ENCODE measurements at regions not wholly inside any gene's neighbourhood (a gene's known extent, or its start where the extent isn't known, plus 50 kb on each side); places are given as distances from the start of the nearest gene placed in this dataset.

DNA sequence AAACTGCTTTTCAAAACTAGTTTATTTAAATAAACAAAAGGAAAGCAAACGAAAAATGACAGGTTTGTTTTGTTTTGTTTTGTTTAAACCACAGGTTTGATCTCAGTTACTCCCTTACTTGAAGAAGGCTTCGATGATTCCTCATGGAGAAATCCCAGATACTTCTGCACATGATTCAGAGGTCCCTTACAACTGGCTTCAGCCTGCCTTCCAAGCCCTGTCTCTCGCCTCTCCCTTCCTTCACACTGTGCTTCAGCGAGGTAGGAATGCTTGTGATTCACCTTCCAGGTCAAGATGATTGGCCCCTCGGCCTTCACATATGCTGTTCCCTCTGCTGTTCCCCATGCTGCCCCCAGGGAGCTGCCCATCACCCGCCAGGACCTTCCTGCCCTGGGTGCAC lies 104.1 kb upstream of the ITGA6 start:
- CTCF ChIA-PET: interaction anchor here (0.7 kb wide), 1 partner anchor 29 kb away, joined by 3 read pairs; no protein-coding TSS in a partner anchor
- DNase-seq: no peak

More for the DNA sequence above, 104.1 kb upstream of the ITGA6 start:
- Histone ChIP-seq H3K4me1 (ENCODE audit: control insufficient read depth in 1 of 2, insufficient read depth in 2 of 2, low read depth in 1 of 2, low read length in 1 of 2) (no peaks in the 10 kb centered on the region), H3K36me3 (replicated peaks in 1 of 2; ENCODE audit: control insufficient read depth in 1 of 2, insufficient read depth in 2 of 2, low read length in 1 of 2) (no peaks in the 10 kb centered on the region), H3K4me2 (no peak overlapping the region), H3F3A (replicated peaks; ENCODE audit: insufficient read depth) (peaks cover 11% of the 10 kb centered on the region), H4K20me1 (ENCODE audit: insufficient read depth) (no peaks in the 10 kb centered on the region), H3K4me3 (ENCODE audit: low read depth in 2 of 2, low read length in 1 of 2) (no peak overlapping the region), H2AFZ (ENCODE audit: low read depth) (no peak overlapping the region), H3K9me2 (no peaks in the 10 kb centered on the region), H3K27me3 (ENCODE audit: insufficient read depth) (no peaks in the 10 kb centered on the region), H3K79me2 (ENCODE audit: insufficient read depth) (no peaks in the 10 kb centered on the region), H3K9me3 (no peaks in the 10 kb centered on the region), H3K9ac (no peak overlapping the region), H3K27ac (ENCODE audit: low read depth in 2 of 2, low read length in 1 of 2) (no peak overlapping the region)
- TF ChIP-seq FOXJ3 (CRISPR knock-in tag; IDR thresholded peaks at IDR 0.05): no peak
- TF ChIP-seq EP300 (IDR thresholded peaks at IDR 0.05; ENCODE audit: borderline replicate concordance in 1 of 2, low read depth in 1 of 2, low read length in 1 of 2): no peak
- no peak for TF ChIP-seq FOSL2 (IDR thresholded peaks at IDR 0.05; ENCODE audit: borderline replicate concordance, low read depth)
- no peak for TF ChIP-seq MAX (IDR thresholded peaks at IDR 0.05; ENCODE audit: low read depth)
- no peak for TF ChIP-seq FOXM1 (IDR thresholded peaks at IDR 0.05; ENCODE audit: low read depth)
- TF ChIP-seq YY1 (IDR thresholded peaks at IDR 0.05; ENCODE audit: low read depth): no peak
- no peak for TF ChIP-seq TAF1 (IDR thresholded peaks at IDR 0.05; ENCODE audit: borderline replicate concordance, low read depth, low read length)
- TF ChIP-seq TEAD4 (IDR thresholded peaks at IDR 0.05; ENCODE audit: borderline replicate concordance, insufficient read depth): no peak
- TF ChIP-seq, protein P1, sequence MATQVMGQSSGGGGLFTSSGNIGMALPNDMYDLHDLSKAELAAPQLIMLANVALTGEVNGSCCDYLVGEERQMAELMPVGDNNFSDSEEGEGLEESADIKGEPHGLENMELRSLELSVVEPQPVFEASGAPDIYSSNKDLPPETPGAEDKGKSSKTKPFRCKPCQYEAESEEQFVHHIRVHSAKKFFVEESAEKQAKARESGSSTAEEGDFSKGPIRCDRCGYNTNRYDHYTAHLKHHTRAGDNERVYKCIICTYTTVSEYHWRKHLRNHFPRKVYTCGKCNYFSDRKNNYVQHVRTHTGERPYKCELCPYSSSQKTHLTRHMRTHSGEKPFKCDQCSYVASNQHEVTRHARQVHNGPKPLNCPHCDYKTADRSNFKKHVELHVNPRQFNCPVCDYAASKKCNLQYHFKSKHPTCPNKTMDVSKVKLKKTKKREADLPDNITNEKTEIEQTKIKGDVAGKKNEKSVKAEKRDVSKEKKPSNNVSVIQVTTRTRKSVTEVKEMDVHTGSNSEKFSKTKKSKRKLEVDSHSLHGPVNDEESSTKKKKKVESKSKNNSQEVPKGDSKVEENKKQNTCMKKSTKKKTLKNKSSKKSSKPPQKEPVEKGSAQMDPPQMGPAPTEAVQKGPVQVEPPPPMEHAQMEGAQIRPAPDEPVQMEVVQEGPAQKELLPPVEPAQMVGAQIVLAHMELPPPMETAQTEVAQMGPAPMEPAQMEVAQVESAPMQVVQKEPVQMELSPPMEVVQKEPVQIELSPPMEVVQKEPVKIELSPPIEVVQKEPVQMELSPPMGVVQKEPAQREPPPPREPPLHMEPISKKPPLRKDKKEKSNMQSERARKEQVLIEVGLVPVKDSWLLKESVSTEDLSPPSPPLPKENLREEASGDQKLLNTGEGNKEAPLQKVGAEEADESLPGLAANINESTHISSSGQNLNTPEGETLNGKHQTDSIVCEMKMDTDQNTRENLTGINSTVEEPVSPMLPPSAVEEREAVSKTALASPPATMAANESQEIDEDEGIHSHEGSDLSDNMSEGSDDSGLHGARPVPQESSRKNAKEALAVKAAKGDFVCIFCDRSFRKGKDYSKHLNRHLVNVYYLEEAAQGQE (IDR thresholded peaks at IDR 0.05; ENCODE audit: low read depth, low read length): no peak
- TF ChIP-seq, protein P2, sequence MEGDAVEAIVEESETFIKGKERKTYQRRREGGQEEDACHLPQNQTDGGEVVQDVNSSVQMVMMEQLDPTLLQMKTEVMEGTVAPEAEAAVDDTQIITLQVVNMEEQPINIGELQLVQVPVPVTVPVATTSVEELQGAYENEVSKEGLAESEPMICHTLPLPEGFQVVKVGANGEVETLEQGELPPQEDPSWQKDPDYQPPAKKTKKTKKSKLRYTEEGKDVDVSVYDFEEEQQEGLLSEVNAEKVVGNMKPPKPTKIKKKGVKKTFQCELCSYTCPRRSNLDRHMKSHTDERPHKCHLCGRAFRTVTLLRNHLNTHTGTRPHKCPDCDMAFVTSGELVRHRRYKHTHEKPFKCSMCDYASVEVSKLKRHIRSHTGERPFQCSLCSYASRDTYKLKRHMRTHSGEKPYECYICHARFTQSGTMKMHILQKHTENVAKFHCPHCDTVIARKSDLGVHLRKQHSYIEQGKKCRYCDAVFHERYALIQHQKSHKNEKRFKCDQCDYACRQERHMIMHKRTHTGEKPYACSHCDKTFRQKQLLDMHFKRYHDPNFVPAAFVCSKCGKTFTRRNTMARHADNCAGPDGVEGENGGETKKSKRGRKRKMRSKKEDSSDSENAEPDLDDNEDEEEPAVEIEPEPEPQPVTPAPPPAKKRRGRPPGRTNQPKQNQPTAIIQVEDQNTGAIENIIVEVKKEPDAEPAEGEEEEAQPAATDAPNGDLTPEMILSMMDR (IDR thresholded peaks at IDR 0.05): no peak
- TF ChIP-seq IRF3 (IDR thresholded peaks at IDR 0.05; ENCODE audit: low read depth, low read length): no peak
- no peak for TF ChIP-seq ELF1 (IDR thresholded peaks at IDR 0.05)
- no peak for TF ChIP-seq USF1 (IDR thresholded peaks at IDR 0.05; ENCODE audit: borderline replicate concordance, low read depth)
- no peak for TF ChIP-seq POLR2AphosphoS5 (IDR thresholded peaks at IDR 0.05; ENCODE audit: low read depth, low read length)
- TF ChIP-seq RCOR1 (IDR thresholded peaks at IDR 0.05; ENCODE audit: low read length): no peak
- no peak for TF ChIP-seq RFX5 (IDR thresholded peaks at IDR 0.05; ENCODE audit: low read length)
- no peak for TF ChIP-seq GABPA (IDR thresholded peaks at IDR 0.05; ENCODE audit: low read depth)
- TF ChIP-seq SIN3A (IDR thresholded peaks at IDR 0.05; ENCODE audit: borderline replicate concordance, low read depth, low read length): no peak
- no peak for TF ChIP-seq RXRA (IDR thresholded peaks at IDR 0.05; ENCODE audit: borderline replicate concordance, low read depth)
- TF ChIP-seq EZH2phosphoT487 (IDR thresholded peaks at IDR 0.05; ENCODE audit: borderline replicate concordance, low read depth): no peak
- POLR2A ChIA-PET: no interaction called here
- WGBS (ENCODE audit: low lambda C conversion rate): 65% methylated on average over 6 of the region's 6 CpGs
